Activated CD4-positive, CD25-positive, alpha-beta regulatory T cell treated with anti-CD3 and anti-CD28 coated beads, Interleukin-2, amount 50 U/mL, for 24 hours (primary cell): ENCODE measurements at regions not wholly inside any gene's neighbourhood (a gene's known extent, or its start where the extent isn't known, plus 50 kb on each side); places are given as distances from the start of the nearest gene placed in this dataset.

Experiments used
- ATAC-seq, 2 donors: fragments of 150-1000 bp; cut with Tn5 transposase; one replicate each; pipeline ENCODE4 v1.10.0; 2021; ENCODE audit warnings: mild to moderate bottlenecking in 1 of 2, moderate library complexity in 1 of 2

DNA sequence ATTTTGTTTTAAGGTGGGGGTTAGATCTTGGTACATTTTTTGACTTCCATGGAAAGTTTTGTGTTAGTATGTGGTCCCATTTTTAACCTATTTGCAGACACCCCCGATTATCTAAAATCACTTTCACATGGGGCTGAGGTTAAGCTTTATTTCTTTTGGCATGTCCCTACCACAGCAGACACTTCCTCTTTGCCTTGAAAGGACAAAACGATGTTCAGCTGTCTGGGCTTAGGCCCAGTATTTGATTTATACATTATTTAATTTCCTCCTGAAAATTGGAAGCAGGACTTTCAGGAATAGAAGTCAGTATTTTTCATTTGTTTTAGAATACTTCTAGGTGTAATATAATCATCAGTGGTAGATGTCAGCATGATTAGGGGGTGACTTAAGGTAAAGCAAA, 112.4 kb upstream of the SPRY1 start:
- no peak for ATAC-seq

DNA sequence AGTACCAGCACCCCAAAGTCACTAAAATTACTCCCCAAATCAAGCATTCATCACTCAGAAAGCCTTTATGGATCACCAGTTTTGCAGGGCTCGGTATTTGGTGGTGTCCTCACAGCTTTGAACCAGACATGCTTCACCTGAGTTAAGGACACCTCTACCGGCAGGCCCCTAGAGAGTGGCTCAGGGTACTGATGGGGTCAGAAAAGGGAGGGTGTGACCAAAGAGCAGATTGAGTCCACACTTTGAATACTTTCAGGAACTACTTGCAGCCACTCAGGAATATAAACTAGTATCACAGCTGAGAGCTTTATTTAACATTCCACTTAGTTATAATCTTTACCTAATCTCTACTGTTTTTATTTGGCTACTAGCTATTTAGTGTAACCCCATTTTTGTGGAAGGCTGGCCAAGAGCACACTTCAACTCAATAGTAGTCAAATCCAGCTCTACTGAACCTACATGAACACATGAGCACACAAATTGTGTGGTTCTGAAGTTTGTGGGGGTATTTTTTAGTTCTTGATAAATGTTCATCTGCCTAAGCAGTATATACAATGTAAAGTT, 109.6 kb upstream of the SPRY1 start:
- ATAC-seq = no peak

- ATAC-seq = no peak
Observed at GRCh38 chr4:123288309-123289025, 108.1 kb upstream of the SPRY1 start.

- ATAC-seq = no peak
Observed at GRCh38 chr4:123291329-123291728, 105.3 kb upstream of the SPRY1 start.

- no peak for ATAC-seq
Observed at GRCh38 chr4:123297836-123298235, 98.8 kb upstream of the SPRY1 start.

DNA sequence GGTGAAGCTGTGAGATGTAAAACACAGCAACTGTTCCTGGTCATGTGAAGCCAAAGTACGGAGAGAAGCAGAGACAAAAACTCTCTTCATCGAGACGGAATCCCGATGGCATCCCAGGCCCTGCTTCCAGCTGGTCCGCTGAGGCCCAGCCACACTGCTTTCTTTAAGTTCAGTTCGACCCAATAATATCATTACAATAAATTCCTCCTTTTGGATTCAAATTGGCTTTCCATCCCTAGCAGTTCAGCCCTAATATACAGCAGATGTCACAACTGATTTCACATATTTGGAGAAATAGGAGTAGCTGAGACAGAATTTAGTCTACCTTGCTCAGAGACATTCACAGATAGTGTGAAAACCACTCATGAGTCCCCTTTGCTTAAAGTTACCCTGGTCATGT, 98.3 kb upstream of the SPRY1 start:
- no peak for ATAC-seq

- ATAC-seq = no peak
Observed at GRCh38 chr4:123298801-123299200, 97.8 kb upstream of the SPRY1 start.

DNA sequence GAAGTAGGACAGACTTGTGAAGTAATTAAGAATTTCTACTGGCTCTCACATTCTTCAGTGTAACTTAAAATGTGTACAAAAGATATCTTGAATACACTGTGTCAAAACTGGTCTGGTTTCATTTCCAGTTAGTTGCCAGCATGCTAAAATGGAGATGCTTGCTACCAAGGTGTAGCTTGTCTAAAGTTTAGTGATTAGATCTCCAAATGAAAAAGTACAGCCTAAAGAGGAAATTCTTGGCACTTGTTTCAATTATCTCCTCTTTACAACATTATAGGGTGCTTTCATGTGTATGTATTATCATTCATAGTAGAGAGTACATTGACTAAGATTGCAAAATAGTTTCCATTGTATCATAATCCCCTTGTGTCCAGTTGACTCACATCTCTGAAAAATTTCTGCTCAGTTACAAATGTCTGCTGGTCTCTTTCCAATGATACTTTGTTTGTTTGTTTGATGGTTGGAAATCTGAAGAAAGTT, 97.3 kb upstream of the SPRY1 start:
- ATAC-seq = no peak

GRCh38 chr4:123300222-123301039, 96.2 kb upstream of the SPRY1 start:
- ATAC-seq = no peak

GRCh38 chr4:123301923-123302322, 94.7 kb upstream of the SPRY1 start:
- no peak for ATAC-seq

DNA sequence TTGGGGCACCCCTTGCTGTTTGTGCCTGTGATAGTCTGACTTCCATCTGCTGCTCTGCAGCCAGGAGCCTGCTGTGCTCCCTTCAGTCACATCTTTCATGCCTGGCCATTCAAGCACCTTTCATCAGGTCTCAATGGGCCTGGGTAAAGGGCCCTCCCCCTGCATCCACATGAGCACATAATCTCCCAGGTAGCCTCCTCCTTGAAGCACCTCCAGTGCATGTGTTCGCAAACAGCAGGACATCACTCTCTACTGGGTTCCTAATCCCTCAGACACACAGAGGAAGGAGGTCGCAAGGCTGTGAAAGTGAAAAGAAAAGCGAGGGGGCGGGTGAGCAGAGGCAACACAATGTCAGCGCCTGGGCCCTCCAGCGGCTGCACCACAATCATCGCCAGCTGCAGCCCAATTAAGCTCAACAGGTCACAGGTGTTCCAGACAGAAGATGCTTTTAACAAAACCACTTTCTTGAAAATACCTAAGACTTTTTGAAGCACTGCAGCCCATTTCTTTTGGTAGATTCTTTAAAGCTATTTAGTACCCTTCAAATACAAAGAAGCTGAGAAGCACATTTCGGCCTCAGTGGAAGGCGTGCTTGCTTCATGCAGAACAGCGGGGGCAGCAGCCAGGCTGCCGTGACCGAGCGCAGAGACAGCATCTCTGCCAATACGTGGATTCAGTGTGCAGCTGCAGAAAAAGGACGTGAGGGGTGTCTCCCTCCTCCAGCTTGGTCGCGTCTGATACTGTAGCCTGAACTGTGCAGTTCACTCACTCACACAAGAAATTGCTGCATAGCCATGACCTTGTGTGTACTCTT, 92.2 kb upstream of the SPRY1 start:
- ATAC-seq = no peak

DNA sequence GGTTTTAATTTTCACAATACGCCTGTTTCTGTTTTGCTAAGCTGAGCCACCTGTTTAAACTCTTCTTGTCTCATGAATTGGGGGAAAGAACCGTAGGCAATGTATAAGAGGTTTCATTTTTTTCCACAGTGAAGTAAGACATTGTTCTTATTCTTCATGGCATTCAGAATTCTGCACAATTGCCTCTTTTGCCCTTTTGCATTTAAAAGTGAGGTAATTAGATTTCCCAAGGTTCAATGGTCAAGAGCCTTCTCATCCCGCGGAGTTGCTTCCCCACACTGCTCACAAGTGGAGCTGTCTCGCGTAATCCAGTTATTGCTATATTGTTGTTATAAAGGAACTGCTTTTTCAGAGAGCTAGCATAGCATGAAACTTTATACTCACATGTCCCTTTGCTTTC, 90.9 kb upstream of the SPRY1 start:
- ATAC-seq = no peak

GRCh38 chr4:123306769-123307168, 89.8 kb upstream of the SPRY1 start:
- ATAC-seq = no peak

DNA sequence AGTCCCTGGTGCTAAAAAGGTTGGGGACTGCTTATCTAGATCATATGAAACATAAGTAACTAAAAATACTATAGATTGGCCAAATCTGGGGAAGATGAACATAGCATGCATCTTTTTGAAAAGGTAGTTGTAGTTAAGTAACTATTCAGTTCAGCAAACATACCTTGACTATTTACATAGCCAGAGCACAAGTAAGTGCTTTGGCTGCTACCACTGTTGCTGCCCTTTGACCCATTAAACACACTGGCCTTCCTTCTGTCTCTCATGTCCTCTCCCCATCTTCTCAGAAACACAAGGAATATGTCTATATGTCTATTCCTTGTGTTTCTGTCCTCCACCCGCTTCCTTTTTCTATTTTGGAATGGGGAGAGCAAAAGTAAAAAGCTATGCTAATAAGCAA, 87.9 kb upstream of the SPRY1 start:
- no peak for ATAC-seq

- ATAC-seq = no peak
Observed at GRCh38 chr4:123312116-123312515, 84.5 kb upstream of the SPRY1 start.

GRCh38 chr4:123312951-123313592, 83.5 kb upstream of the SPRY1 start:
- no peak for ATAC-seq

DNA sequence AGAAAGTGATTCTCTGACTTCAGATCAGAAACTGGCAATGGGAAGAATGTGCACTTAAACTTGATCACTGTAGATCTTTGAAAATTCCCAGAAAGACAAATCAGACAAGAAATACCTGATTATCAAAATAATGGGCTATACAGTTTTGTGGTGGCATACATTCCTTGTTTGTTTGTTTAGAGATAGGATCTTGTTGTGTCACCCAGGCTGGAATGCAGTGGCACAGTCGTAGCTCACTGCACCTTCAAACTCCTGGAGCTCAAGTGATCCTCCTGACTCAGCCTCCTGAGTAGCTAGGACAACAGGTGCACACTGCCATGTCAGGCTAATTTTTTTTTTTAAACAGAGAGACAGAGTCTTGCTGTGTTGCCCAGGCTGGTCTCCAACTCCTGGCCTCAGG, 81.0 kb upstream of the SPRY1 start:
- no peak for ATAC-seq

- no peak for ATAC-seq
Observed at GRCh38 chr4:123317211-123317610, 79.4 kb upstream of the SPRY1 start.

- no peak for ATAC-seq
Observed at GRCh38 chr4:123319639-123320038, 77.0 kb upstream of the SPRY1 start.

DNA sequence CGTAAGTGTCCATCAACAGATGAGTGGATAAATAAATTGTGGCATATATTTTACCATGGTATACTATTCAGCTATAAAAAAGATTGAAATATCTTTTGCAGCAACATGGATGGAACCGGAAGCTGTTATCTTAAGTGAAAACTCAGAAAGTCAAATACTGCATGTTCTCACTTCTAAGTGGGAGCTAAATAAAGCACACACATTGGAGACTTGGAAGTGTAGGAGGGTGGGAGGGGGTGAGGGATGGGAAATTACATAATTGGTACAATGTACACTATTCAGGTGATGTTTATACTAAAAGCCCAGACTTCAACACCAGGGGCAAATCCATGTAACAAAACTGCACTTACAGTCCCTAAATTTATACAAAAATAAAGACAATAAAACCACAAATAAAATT, 72.6 kb upstream of the SPRY1 start:
- ATAC-seq = no peak

DNA sequence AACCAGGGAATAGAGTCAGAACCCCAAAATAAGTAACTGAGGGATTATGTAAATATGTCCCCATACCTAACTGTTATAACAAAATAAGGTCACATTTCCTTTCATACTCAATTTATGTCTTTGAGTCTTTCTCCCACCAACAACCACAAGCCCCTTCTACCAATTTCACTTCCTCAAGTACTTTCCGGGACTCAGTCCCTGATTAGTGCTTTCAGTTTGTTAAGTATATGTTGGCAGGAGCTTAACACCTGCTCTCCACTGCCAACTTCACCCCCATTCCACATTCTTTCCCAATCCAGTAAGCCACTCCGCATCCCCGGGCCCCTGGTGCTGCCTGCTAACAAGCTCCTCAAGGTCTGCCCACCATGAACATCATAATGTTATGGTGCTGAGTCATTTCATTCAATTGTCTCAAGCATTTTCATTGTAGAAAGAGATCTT, 71.3 kb upstream of the SPRY1 start:
- ATAC-seq = no peak

DNA sequence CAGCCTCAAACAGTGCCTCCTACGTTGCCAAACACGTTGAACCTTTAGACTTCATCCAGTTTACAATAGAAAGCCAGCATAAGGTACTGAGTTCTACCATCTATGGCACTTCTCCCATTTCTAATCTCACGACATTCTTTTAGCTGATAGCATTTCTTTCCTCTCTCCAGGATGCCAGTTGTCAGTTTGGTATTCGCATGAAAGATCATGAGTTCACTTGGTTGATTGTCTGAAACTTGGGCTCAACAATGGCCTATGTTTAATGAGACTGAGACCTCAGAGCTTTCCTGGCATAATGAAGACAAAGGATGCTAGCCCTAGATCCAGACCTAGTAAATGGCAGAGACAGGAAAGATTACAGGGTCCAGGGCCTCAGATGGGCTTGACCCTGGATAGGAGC, 69.2 kb upstream of the SPRY1 start:
- ATAC-seq = no peak
